GM12875 (cell line): ENCODE measurements at regions not wholly inside any gene's neighbourhood (a gene's known extent, or its start where the extent isn't known, plus 50 kb on each side); places are given as distances from the start of the nearest gene placed in this dataset.

Experiments used
- H3K4me3 ChIP-seq: one replicate; pipeline ENCODE4 v1.5.1; 2011; ENCODE audit warnings: low read depth, low read length, control low read depth
- TF ChIP-seq, protein P1 (sequence below): IDR thresholded peaks from 2 replicates; pipeline ENCODE4 v1.5.1; 2011; ENCODE audit warnings: low read depth, mild to moderate bottlenecking, control low read depth, inconsistent platforms, low read length, moderate library complexity, borderline replicate concordance; ENCODE audit not compliant: insufficient read depth

DNA sequence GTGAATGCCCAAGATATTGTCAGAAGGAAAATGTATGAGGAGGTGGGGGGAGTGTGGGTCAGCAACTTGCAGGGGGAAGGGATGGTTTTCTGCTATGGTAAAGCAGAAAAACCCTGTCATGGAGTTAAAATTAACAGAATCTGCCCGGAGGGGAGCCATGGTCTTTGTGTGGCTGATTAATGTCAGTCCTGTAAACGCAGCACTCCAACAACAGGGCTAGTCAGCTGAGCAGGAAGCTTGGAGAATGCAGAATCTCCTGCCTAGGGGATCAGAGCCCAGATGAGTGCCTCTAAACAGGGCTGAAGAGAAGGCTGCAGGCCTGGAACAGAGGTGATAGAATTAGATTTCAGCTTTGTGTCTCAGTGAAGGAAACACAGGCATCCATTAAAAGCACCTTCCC, 140.9 kb upstream of the MTNR1B start:
- H3K4me3 ChIP-seq = no peak overlapping the region
- TF ChIP-seq, protein P1, sequence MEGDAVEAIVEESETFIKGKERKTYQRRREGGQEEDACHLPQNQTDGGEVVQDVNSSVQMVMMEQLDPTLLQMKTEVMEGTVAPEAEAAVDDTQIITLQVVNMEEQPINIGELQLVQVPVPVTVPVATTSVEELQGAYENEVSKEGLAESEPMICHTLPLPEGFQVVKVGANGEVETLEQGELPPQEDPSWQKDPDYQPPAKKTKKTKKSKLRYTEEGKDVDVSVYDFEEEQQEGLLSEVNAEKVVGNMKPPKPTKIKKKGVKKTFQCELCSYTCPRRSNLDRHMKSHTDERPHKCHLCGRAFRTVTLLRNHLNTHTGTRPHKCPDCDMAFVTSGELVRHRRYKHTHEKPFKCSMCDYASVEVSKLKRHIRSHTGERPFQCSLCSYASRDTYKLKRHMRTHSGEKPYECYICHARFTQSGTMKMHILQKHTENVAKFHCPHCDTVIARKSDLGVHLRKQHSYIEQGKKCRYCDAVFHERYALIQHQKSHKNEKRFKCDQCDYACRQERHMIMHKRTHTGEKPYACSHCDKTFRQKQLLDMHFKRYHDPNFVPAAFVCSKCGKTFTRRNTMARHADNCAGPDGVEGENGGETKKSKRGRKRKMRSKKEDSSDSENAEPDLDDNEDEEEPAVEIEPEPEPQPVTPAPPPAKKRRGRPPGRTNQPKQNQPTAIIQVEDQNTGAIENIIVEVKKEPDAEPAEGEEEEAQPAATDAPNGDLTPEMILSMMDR = no peak

DNA sequence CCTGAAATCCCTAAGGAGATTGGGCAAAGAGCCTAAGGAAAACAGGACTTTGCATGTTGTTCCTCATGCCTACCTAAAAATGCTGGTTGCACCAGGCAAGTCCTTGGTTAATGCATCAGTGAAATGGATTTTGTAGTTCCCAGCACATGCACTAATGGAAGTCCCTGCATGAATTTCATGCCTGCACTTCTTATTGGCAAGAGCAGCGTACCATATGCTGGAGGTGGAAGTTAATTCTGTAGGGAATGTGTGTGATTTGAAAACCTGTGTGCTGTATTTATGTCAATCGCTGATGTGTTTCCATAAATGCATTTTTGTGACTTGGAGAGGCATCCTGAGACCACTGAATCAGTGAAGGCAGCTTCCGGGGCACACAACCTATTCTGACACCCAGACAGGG, 140.3 kb upstream of the MTNR1B start:
- TF ChIP-seq, protein P1 = no peak

DNA sequence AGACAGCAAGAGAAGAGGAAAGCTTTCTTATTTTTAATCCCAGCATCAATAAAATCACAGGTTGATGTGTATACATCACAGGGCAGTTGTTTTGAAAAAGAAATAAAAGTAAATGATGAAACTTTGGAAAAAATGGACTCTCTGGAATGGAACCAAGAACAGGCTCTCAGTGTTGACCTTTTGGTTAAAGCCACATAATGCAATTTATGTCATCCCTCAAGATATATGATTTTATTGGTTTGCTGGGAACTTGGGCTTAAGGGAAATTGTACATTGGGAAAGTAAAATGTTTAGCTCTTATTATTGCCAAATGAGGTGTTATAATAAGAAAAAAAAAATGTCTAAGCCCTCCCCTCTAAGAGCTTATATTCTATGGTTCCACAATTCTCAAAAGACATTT, 139.8 kb upstream of the MTNR1B start:
- TF ChIP-seq, protein P1 = no peak
- no peak overlapping the region for H3K4me3 ChIP-seq

More for the DNA sequence above, 140.3 kb upstream of the MTNR1B start:
- no peak overlapping the region for H3K4me3 ChIP-seq

DNA sequence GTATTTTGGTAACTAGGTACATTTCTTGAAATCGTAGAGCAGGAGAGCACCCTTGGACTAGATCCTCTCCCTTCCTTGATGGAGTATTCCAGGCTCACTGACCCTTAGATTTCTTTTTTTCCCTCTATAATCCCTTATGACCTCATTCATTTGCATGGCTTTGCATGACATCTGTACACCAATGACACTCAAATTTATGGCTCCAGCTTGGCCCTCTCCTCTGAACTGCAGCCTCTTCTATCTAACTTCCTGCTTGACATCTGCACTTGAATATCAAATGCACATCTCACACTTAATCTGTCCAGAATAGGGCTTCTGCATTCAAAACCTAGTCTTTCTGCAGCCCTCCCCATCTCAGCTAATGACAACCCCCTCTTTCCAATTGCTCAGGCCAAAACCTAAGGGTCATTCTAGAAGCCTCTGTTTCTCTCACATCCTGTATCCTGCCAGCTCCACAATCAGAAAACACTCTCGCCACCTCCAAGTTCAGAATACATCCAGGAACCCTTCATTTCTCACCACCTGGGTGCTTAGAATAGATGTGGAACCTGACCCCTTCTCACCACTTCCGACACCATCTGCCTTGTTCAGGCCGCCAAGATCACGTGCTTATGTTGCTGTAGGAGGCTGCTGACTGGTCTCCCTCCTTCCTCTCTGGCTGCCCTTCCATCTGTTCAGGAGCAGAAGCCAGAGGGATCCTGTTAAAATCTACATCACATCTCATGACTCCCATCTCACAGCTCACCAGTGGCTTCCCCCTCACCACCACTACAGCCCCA, 138.9 kb upstream of the MTNR1B start:
- TF ChIP-seq, protein P1 = no peak
- H3K4me3 ChIP-seq = no peak overlapping the region

DNA sequence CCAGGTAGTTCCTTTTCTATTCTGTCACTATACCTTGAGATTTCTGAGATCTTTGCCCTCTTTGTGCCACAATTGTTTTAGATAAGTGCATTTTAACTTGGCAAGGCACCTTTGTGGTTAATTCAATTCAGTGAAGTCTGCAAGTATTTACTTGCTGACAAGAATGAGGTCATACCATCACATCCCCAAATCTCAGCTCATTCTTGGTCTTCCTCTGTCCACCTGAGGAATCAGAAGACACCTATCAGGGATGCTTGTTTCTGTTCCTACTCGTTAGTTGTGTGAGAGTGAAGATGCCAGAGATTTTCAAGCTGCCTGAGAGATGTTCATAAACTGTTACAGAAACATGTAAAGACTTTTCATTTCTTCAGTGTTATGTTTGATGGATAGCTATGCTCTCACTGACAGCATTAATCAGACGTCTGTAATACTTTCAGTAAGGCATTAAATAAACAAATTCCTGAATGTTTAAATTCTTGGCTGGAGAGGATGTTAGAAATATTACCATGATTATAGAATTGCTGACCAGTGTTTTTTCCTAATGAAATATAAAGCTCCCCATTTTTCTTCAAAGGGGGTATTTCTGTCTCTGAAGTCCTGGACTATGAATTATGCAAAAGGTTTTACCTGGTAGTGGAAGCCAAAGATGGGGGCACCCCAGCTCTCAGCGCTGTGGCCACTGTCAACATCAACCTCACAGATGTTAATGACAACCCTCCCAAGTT, 135.0 kb upstream of the MTNR1B start:
- H3K4me3 ChIP-seq = no peak overlapping the region

DNA sequence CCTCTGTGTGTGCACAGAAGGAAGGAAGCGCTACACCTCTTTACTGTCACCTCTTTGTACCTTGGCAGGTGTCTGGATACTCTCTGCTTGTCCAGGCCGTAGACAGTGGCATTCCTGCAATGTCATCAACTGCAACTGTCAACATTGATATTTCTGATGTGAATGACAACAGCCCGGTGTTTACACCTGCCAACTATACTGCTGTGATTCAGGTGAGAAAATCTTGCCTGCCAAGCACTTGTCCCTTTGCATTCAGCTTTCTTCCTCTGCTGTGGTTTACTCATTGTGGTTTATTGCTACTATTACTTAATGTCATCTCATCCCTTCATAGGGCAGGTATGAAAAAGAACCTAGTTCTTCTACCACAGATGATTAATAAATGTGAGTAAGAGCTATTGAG, 131.9 kb upstream of the MTNR1B start:
- TF ChIP-seq, protein P1 = no peak
- H3K4me3 ChIP-seq = no peak overlapping the region

More for the DNA sequence above, 135.0 kb upstream of the MTNR1B start:
- TF ChIP-seq, protein P1 = no peak

DNA sequence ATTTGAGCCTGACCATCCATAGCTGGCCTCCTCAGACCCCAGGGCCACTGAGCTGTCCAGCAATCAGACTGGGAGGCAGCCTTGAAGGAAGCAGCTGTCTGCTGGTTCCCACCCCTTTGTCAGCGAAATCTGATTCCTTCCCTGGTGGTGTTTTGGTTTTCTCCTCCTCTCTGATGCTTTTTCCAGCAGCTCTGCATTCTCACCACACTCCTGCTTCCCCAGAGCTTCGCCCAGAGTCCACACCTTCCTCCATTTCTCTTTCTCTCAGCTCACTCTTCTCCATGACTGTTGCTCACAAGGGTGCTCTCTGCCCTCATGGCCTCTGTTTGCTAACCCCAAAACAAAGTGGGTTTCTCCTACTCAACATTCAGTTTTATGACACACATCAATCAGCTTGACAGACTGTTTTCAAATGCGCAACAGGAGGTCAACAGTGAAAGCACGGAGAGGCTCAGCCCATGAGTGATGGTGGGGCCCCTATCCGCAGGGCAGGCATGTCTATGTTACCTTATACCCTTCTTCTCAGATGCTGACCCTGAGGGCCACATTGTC, 130.6 kb upstream of the MTNR1B start:
- TF ChIP-seq, protein P1 = no peak
- no peak overlapping the region for H3K4me3 ChIP-seq
